NT2/D1 (cell line): ENCODE measurements at regions not wholly inside any gene's neighbourhood (a gene's known extent, or its start where the extent isn't known, plus 50 kb on each side); places are given as distances from the start of the nearest gene placed in this dataset.

Experiments
- SUZ12 ChIP-seq: IDR thresholded peaks from 2 replicates; pipeline ENCODE4 v1.6.1; 2011; ENCODE audit not compliant: insufficient read length, insufficient read depth; ENCODE audit errors: extremely low read depth
- ZNF274 ChIP-seq: IDR thresholded peaks from 2 replicates; pipeline ENCODE4 v1.6.1; 2011; ENCODE audit warnings: mild to moderate bottlenecking, low read depth, low read length

DNA sequence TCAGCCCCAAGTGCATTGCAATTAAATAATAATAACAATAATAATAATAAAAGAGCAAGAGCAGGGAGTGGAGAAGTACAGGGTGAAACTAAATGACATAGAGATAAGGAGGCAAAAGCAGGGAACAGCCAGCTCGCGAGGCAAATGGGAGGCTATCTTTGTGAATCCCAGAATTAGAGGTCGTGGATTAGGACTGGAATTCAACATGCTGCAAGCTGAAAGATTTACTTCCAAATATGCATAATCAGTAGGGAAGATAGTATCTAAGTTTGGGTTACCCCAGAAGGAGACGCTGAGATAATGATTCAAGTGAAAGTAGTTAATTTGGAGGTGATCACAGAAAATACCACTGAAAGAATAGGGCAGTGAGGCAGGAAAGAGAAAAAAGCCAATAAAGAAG, 119.4 kb upstream of the UBE2E2 start:
- no peak for TF ChIP-seq ZNF274
- TF ChIP-seq SUZ12: no peak
